Endodermal cell (in vitro differentiated cells): ENCODE measurements at regions not wholly inside any gene's neighbourhood (a gene's known extent, or its start where the extent isn't known, plus 50 kb on each side); places are given as distances from the start of the nearest gene placed in this dataset.

ENCODE experiments used
- DNase-seq: peaks from one replicate; pipeline ENCODE4 v3.0.0-alpha.2; 2017
- H3K27ac ChIP-seq: 2 replicates; pipeline ENCODE4 v1.5.1; 2013; ENCODE audit warnings: mild to moderate bottlenecking, low read depth, low read length, moderate library complexity
- H3K27me3 ChIP-seq: 2 replicates; pipeline ENCODE4 v1.6.1; 2013; ENCODE audit warnings: mild to moderate bottlenecking, low read length, moderate library complexity; ENCODE audit not compliant: insufficient read depth, control insufficient read depth, poor library complexity, severe bottlenecking
- H3K36me3 ChIP-seq: 2 replicates; pipeline ENCODE4 v1.7.0; 2013; ENCODE audit warnings: mild to moderate bottlenecking, low read length, moderate library complexity; ENCODE audit not compliant: control insufficient read depth, insufficient read depth
- H3K4me1 ChIP-seq: one replicate; pipeline ENCODE4 v1.7.0; 2013; ENCODE audit warnings: low read length; ENCODE audit not compliant: control insufficient read depth, insufficient read depth
- H3K4me3 ChIP-seq: 2 replicates; pipeline ENCODE4 v1.5.1; 2013; ENCODE audit warnings: mild to moderate bottlenecking, low read length, moderate library complexity
- H3K9ac ChIP-seq: 2 replicates; pipeline ENCODE4 v1.6.1; 2013; ENCODE audit warnings: mild to moderate bottlenecking, low read length, moderate library complexity; ENCODE audit not compliant: poor library complexity, severe bottlenecking; ENCODE audit errors: extremely low read depth
- H3K9me3 ChIP-seq: 2 replicates; pipeline ENCODE4 v1.6.1; 2013; ENCODE audit warnings: mild to moderate bottlenecking, low read length, moderate library complexity; ENCODE audit not compliant: control insufficient read depth
- H3K27ac Mint-ChIP-seq: 2 replicates; pipeline ENCODE4 v1.8.0; 2020; ENCODE audit warnings: mixed read lengths
- H3K27me3 Mint-ChIP-seq: 2 replicates; pipeline ENCODE4 v1.8.0; 2021; ENCODE audit warnings: mild to moderate bottlenecking, mixed read lengths; ENCODE audit not compliant: insufficient read depth
- H3K36me3 Mint-ChIP-seq: 2 replicates; pipeline ENCODE4 v1.8.0; 2020; ENCODE audit warnings: low read depth, mixed read lengths
- H3K4me1 Mint-ChIP-seq: 2 replicates; pipeline ENCODE4 v1.8.0; 2020; ENCODE audit warnings: mixed read lengths
- H3K4me3 Mint-ChIP-seq: 2 replicates; pipeline ENCODE4 v1.8.0; 2020; ENCODE audit warnings: mild to moderate bottlenecking, moderate library complexity, mixed read lengths
- H3K9me3 Mint-ChIP-seq: 2 replicates; pipeline ENCODE4 v1.8.0; 2020; ENCODE audit warnings: mild to moderate bottlenecking, mixed read lengths
- CTCF ChIP-seq: fragments of 200-600 bp; sonication (generic); conservative IDR thresholded peaks from 2 replicates; pipeline ENCODE4 v1.5.0; 2021; ENCODE audit warnings: antibody characterized with exemption, mild to moderate bottlenecking
- WGBS, 2 experiments: methylation state at CpG; one replicate each; pipeline versions ENCODE4 v1.1.5 to v1.1.7; 2013; ENCODE audit warnings: missing lambda C conversion rate in 2 of 2, mixed read lengths in 1 of 2; ENCODE audit not compliant: insufficient coverage in 1 of 2, insufficient read length in 1 of 2; 5-methylcytosine and 5-hydroxymethylcytosine counted together

- no peak overlapping the region for H3K27ac ChIP-seq
- DNase-seq: no peak
- 89 to 90% methylated on average over 18 to 37 of the region's 43 CpGs for WGBS, 2 experiments
- no peaks in the 10 kb centered on the region for H3K27me3 ChIP-seq
- no peak overlapping the region for H3K9ac ChIP-seq
- no peak for TF ChIP-seq CTCF
- Mint-ChIP-seq H3K27ac (no peak overlapping the region), H3K9me3 (no peaks in the 10 kb centered on the region), H3K36me3 (no peaks in the 10 kb centered on the region), H3K4me1 (no peaks in the 10 kb centered on the region), H3K27me3 (peaks cover 56% of the 10 kb centered on the region), H3K4me3 (no peak overlapping the region)
- no peaks in the 10 kb centered on the region for H3K36me3 ChIP-seq
- peaks cover 9% of the 10 kb centered on the region for H3K9me3 ChIP-seq
- no peaks in the 10 kb centered on the region for H3K4me1 ChIP-seq
- H3K4me3 ChIP-seq: no peak overlapping the region
Measured at GRCh38 chr12:132391326-132392041, 62.1 kb upstream of the GALNT9 start.

DNA sequence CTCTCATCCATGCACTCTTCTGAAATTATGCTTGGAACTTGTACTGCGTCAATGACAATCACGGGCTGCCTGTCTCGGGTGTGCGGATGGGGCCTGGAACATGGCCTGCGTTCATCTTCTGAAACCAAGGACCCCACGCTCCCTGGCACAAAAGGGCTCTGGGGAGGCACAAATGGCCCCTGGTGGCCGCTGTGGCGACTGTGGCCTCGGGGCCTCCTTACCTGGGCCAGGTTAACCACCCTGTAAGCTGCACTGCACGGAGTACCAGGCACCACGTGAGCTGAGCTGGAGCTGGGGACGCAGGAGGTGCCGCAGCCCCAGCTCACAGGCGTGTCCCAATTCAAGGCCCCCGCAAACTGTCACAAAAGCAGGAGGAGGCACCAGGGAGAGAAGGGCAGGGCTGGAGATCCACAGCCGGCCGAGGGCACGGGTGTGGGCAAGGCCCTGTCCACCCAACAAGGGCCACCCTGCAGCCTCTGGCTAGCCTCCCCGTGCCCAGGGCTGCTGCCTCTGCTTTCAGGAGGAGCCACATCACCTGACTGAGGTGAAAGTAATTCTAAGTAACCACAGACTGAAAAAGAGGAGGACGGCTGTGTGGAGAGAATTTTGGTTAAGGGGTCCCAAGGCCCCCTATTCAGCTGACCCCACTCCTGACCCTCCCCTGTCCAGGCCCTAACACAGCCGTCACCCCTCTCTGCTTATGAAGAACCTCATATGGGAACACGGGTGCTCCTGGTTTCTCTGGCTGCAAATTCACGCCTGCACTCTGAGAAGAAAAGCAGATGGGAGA is 61.1 kb upstream of the GALNT9 start:
- Histone ChIP-seq H3K4me1 (no peaks in the 10 kb centered on the region), H3K27me3 (peaks cover 2% of the 10 kb centered on the region), H3K27ac (no peak overlapping the region), H3K4me3 (no peak overlapping the region), H3K9ac (no peak overlapping the region), H3K36me3 (no peaks in the 10 kb centered on the region), H3K9me3 (peaks cover 9% of the 10 kb centered on the region)
- peaks cover 49% of the 10 kb centered on the region for H3K27me3 Mint-ChIP-seq
- 82 to 91% methylated on average over 12 to 23 of the region's 23 CpGs for WGBS, 2 experiments
- H3K4me1 Mint-ChIP-seq: no peaks in the 10 kb centered on the region
- H3K4me3 Mint-ChIP-seq: no peak overlapping the region
- H3K9me3 Mint-ChIP-seq: no peaks in the 10 kb centered on the region
- H3K36me3 Mint-ChIP-seq: no peaks in the 10 kb centered on the region
- TF ChIP-seq CTCF: no peak
- no peak for DNase-seq
- H3K27ac Mint-ChIP-seq: no peak overlapping the region

DNA sequence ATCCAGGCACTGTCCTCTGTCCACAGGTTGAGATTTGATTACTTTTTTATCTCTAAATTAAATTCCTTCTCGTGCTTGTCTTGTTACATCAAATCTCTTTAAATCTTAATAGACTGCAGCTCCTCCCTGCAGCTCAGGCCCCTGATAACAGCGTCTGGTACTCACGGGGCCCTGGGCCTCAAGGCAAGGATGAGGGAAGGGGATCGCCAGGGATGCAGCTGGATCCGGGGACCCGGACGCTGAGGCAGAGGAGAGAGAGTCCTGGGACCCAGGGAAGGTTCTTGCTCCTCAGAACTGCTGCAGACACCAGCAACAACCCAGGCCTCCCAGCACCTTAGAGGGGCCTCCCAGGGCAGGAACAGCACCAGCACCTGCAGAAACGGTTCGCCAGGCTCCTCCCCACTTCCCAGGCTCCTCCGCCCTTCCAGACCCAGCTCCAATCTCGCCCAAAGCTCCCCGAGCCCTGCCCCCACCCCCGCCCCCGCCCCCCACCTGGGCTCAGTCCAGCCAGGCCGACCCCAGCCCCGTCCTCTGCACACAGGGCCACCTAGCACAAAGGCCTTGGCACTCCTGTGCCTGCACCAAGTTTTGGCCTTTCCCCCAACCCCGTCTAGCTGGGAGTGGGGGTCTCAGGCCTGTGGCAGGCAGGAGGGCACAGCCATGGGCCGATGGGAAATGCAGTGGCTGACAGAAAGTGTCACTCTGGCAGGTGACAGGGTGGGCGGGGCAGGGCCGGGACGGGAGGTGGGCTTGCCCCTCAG is 60.3 kb upstream of the GALNT9 start:
- Mint-ChIP-seq H3K9me3 (no peaks in the 10 kb centered on the region), H3K4me3 (no peak overlapping the region), H3K27me3 (peaks cover 49% of the 10 kb centered on the region), H3K27ac (no peak overlapping the region), H3K36me3 (no peaks in the 10 kb centered on the region), H3K4me1 (no peaks in the 10 kb centered on the region)
- Histone ChIP-seq H3K36me3 (no peaks in the 10 kb centered on the region), H3K4me3 (no peak overlapping the region), H3K27ac (no peak overlapping the region), H3K4me1 (no peaks in the 10 kb centered on the region), H3K9ac (no peak overlapping the region), H3K27me3 (peaks cover 4% of the 10 kb centered on the region), H3K9me3 (peaks cover 6% of the 10 kb centered on the region)
- 75% methylated on average over 5 to 16 of the region's 21 CpGs for WGBS, 2 experiments
- DNase-seq: no peak
- no peak for TF ChIP-seq CTCF
